AG04450 (cell line): ENCODE measurements at regions not wholly inside any gene's neighbourhood (a gene's known extent, or its start where the extent isn't known, plus 50 kb on each side); places are given as distances from the start of the nearest gene placed in this dataset.

Experiments
- CTCF ChIA-PET: fragments of 300-600, 350-600 bp; formaldehyde crosslinking; extraction: SDS; loops from one replicate; lab custom pipeline; 2022; ENCODE audit warnings: antibody characterized with exemption, inconsistent platforms; lab: Charles Lee
- POLR2A ChIA-PET: fragments of 350-600 bp; formaldehyde crosslinking; extraction: SDS; loops from one replicate; lab custom pipeline; 2021; ENCODE audit warnings: antibody characterized with exemption, inconsistent platforms; lab: Yijun Ruan, JAX
- DNase-seq: peaks from one replicate; pipeline ENCODE4 v3.0.0-alpha.2; 2011; ENCODE audit warnings: low read depth, low spot score
- H3K27ac ChIP-seq: one replicate; pipeline ENCODE4 v1.5.1; 2012; ENCODE audit warnings: low read depth, low read length, control low read depth
- H3K27me3 ChIP-seq: one replicate; pipeline ENCODE4 v1.6.0; 2012; ENCODE audit warnings: low read length; ENCODE audit not compliant: control insufficient read depth, insufficient read depth
- H3K4me3 ChIP-seq: 2 replicates; pipeline ENCODE4 v1.5.1; 2011; ENCODE audit warnings: mild to moderate bottlenecking, low read depth, low read length, control low read depth
- H3K9me3 ChIP-seq: 2 replicates; pipeline ENCODE4 v1.5.1; 2012; ENCODE audit warnings: low read length; ENCODE audit not compliant: control insufficient read depth, insufficient read depth
- CTCF ChIP-seq: IDR thresholded peaks from 2 replicates; pipeline ENCODE4 v1.5.1; 2011; ENCODE audit warnings: low read depth, low read length, control low read depth, inconsistent platforms

- CTCF ChIA-PET: no interaction called here
- H3K27ac ChIP-seq: no peak overlapping the region
- no peak for DNase-seq
- no peak for TF ChIP-seq CTCF
- no peaks in the 10 kb centered on the region for H3K27me3 ChIP-seq
- POLR2A ChIA-PET: no interaction called here
- H3K4me3 ChIP-seq: no peak overlapping the region
- peaks cover 30% of the 10 kb centered on the region for H3K9me3 ChIP-seq
Observed at GRCh38 chr5:6228257-6229250, 149.8 kb downstream of the MED10 start.

DNA sequence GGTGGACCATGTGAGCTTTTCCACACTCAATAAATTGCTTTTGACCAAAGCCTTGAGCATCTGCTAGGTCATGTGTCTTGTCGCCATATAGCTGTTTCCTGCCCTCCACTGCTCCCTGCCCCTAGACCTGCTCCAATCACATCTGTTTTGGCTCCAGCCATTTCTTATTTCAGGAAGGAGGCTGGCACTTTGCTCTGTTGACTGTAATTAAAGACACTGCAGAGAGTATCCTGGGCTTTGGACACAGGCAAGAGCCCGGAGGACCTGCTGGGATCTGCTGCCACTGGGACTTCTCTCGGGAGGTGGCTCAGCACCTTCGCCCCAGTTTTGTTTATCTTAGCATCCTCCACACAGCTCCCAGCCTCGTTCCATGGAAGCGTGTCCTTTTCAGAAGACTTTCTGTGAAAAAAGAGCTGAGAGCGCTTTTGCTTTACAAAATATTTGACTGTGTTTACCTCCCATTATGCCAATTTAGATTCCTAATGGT lies 153.2 kb downstream of the MED10 start:
- ChIA-PET POLR2A (no interaction called here), CTCF (no interaction called here)
- TF ChIP-seq CTCF: no peak

GRCh38 chr5:6224406-6224805 lies 153.9 kb downstream of the MED10 start:
- CTCF ChIA-PET: no interaction called here

More for the DNA sequence above, 153.2 kb downstream of the MED10 start:
- DNase-seq: no peak
- H3K27me3 ChIP-seq: no peaks in the 10 kb centered on the region
- peaks cover 42% of the 10 kb centered on the region for H3K9me3 ChIP-seq
- H3K4me3 ChIP-seq: no peak overlapping the region
- no peak overlapping the region for H3K27ac ChIP-seq

DNA sequence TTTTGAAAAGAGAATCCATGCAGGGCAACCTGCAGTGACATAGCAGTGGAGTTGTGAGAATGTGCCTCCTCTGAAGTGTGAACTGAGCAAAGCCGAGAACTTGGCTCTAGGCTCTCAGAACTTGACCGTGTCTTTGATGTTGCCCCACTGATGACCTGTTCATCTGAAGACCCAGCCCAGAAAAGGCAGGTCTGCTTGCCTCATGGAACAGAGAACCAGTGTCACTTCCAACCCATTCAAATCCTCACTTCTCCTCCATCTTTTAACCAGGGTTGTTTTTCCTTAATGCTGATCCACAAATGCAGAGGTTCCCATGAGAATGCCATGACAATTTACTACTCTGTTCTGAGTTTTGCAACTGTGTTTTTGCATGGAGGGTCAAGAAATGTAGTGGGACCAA lies 155.4 kb downstream of the MED10 start:
- TF ChIP-seq CTCF: no peak
- H3K27ac ChIP-seq: no peak overlapping the region
- ChIA-PET POLR2A (no interaction called here), CTCF (no interaction called here)
- H3K4me3 ChIP-seq: no peak overlapping the region
- H3K9me3 ChIP-seq: peaks cover 47% of the 10 kb centered on the region
- DNase-seq: no peak
- no peaks in the 10 kb centered on the region for H3K27me3 ChIP-seq

More at GRCh38 chr5:6224406-6224805, 153.9 kb downstream of the MED10 start:
- Histone ChIP-seq H3K9me3 (peaks cover 44% of the 10 kb centered on the region), H3K27ac (no peak overlapping the region), H3K4me3 (no peak overlapping the region), H3K27me3 (no peaks in the 10 kb centered on the region)
- TF ChIP-seq CTCF: no peak
- no peak for DNase-seq
- POLR2A ChIA-PET: no interaction called here

DNA sequence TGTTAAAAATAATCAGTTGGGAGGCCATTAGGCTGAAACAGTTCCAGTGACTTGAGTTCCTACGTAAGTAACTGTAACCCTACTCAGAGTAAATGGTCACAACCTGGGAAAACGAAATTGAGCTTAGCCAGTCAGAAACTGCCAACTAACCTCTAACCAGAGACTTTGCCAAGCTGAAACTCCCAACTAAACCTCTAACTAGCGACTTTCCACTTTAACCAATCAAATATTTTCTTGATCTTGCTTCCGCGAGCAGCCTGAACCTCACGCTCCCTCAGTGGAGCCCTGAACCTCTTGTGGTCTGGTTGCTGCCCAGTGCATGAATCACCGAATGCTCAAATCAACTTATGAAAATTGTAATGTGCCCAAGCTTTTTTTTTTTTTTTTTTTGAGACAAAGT lies 156.2 kb downstream of the MED10 start:
- no peak for TF ChIP-seq CTCF

More for the DNA sequence above, 156.2 kb downstream of the MED10 start:
- POLR2A ChIA-PET: no interaction called here
- Histone ChIP-seq H3K9me3 (peaks cover 50% of the 10 kb centered on the region), H3K4me3 (no peak overlapping the region), H3K27ac (no peak overlapping the region), H3K27me3 (no peaks in the 10 kb centered on the region)
- DNase-seq: no peak
- CTCF ChIA-PET: no interaction called here
